A549 (cell line): ENCODE measurements at regions not wholly inside any gene's neighbourhood (a gene's known extent, or its start where the extent isn't known, plus 50 kb on each side); places are given as distances from the start of the nearest gene placed in this dataset.
A peak's percentile ranks its signal among the peaks of the same experiment; 100 is the strongest.

Experiments
- ATAC-seq, 2 experiments: fragments of 200-7000 bp in 1 of 2; fragments of >200 bp in 1 of 2; cut with Nextera tagmentation in 1 of 2; cut with Tn5 transposase in 1 of 2; 3 replicates each; pipeline versions ENCODE4 v1.8.0 to v1.9.1; 2018 to 2020; ENCODE audit warnings: mild to moderate bottlenecking in 1 of 2, moderate library complexity in 1 of 2
- CTCF ChIA-PET: fragments of 300-600 bp; sonication (Branson Sonifier 250); formaldehyde crosslinking; extraction: SDS; loops from one replicate; lab custom pipeline; 2021; ENCODE audit warnings: antibody characterized with exemption, inconsistent platforms; lab: Yijun Ruan, JAX
- POLR2A ChIA-PET: fragments of 350-600 bp; formaldehyde crosslinking; extraction: SDS; loops from one replicate; lab custom pipeline; 2021; ENCODE audit warnings: antibody characterized with exemption, inconsistent platforms; lab: Yijun Ruan, JAX
- DNase-seq, 2 experiments: peaks; one replicate each; pipeline versions ENCODE4 v3.0.0 to v3.0.0-alpha.2; 2011 to 2016; ENCODE audit warnings: low read depth in 1 of 2, low spot score in 1 of 2
- FAIRE-seq: peaks from 2 replicates; lab custom pipeline; 2011; peaks lifted over from hg19 to GRCh38; lab: Jason Lieb, UNC
- H3K27ac ChIP-seq, 2 experiments: fragments of >200 bp; sonication (Bioruptor Twin); formaldehyde crosslinking; 3 replicates each; pipeline ENCODE4 v1.5.1; 2016 to 2017
- H3K4me1 ChIP-seq: fragments of >200 bp; sonication (Bioruptor Twin); formaldehyde crosslinking; 3 replicates; pipeline ENCODE4 v1.6.1; 2016
- H3K4me2 ChIP-seq: fragments of >200 bp; sonication (Bioruptor Twin); formaldehyde crosslinking; 3 replicates; pipeline ENCODE4 v1.6.1; 2016
- H3K4me3 ChIP-seq: fragments of >200 bp; sonication (Bioruptor Twin); formaldehyde crosslinking; 3 replicates; pipeline ENCODE4 v1.5.1; 2016
- H3K9me3 ChIP-seq: fragments of >200 bp; sonication (Bioruptor Twin); formaldehyde crosslinking; 3 replicates; pipeline ENCODE4 v1.6.1; 2016
- CBX2 ChIP-seq: fragments of 200-600 bp; sonication (generic); IDR thresholded peaks from 2 replicates; pipeline ENCODE4 v1.6.1; 2016; ENCODE audit warnings: low read depth, mild to moderate bottlenecking, borderline replicate concordance
- CEBPB ChIP-seq, 2 experiments: fragments of >200 bp in 1 of 2; sonication (Bioruptor Twin) in 1 of 2; formaldehyde crosslinking in 1 of 2; IDR thresholded peaks; 2 replicates each; pipeline ENCODE4 v1.6.1; 2012 to 2016
- CHD4 ChIP-seq: fragments of 200-600 bp; sonication (generic); IDR thresholded peaks from 2 replicates; pipeline ENCODE4 v1.6.1; 2016; ENCODE audit warnings: antibody characterized with exemption, mild to moderate bottlenecking, borderline replicate concordance
- EP300 ChIP-seq, 2 experiments: fragments of >200 bp; sonication (Bioruptor Twin); formaldehyde crosslinking; IDR thresholded peaks; 2 replicates in 1 of 2; 3 replicates in 1 of 2; pipeline ENCODE4 v1.6.1; 2016 to 2017
- ESRRA ChIP-seq: fragments of 150-350 bp; IDR thresholded peaks from 2 replicates; pipeline ENCODE4 v1.6.1; 2014; ENCODE audit warnings: mild to moderate bottlenecking, low read length, borderline replicate concordance
- FOSB ChIP-seq: fragments of 250-450 bp; sonication (Bioruptor Pico); IDR thresholded peaks from 2 replicates; pipeline ENCODE4 v1.5.0; 2020; ENCODE audit warnings: mild to moderate bottlenecking, moderate library complexity
- FOSL2 ChIP-seq, 2 experiments: fragments of 450-650 bp in 1 of 2; fragments of >200 bp in 1 of 2; sonication (Bioruptor Twin) in 1 of 2; formaldehyde crosslinking; IDR thresholded peaks; 2 replicates each; pipeline versions ENCODE4 v1.5.0 to v1.6.1; 2016 to 2020; ENCODE audit warnings: mild to moderate bottlenecking in 1 of 2, moderate library complexity in 1 of 2
- HES2 ChIP-seq: fragments of >200 bp; sonication (Bioruptor Twin); formaldehyde crosslinking; IDR thresholded peaks from 2 replicates; pipeline ENCODE4 v1.6.1; 2016
- HEYL ChIP-seq: fragments of 250-450 bp; sonication (Bioruptor Pico); IDR thresholded peaks from 2 replicates; pipeline ENCODE4 v1.8.0; 2021; ENCODE audit warnings: mild to moderate bottlenecking, moderate library complexity
- HOXA7 ChIP-seq: fragments of 250-450 bp; sonication (Bioruptor Pico); IDR thresholded peaks from 2 replicates; pipeline ENCODE4 v1.5.0; 2020; ENCODE audit warnings: mild to moderate bottlenecking, moderate library complexity
- HOXB13 ChIP-seq: fragments of 250-450 bp; sonication (Bioruptor Pico); IDR thresholded peaks from 2 replicates; pipeline ENCODE4 v1.5.0; 2020; ENCODE audit warnings: low read depth, mild to moderate bottlenecking, moderate library complexity
- JUNB ChIP-seq: fragments of >200 bp; sonication (Bioruptor Twin); formaldehyde crosslinking; IDR thresholded peaks from 2 replicates; pipeline ENCODE4 v1.6.1; 2016
- KDM1A ChIP-seq: fragments of 200-600 bp; sonication (generic); IDR thresholded peaks from 2 replicates; pipeline ENCODE4 v1.6.1; 2016; ENCODE audit warnings: low read depth, mild to moderate bottlenecking
- MAFK ChIP-seq: fragments of 450-650 bp; IDR thresholded peaks from 2 replicates; pipeline ENCODE4 v1.6.1; 2014; ENCODE audit not compliant: partially characterized antibody
- MYC ChIP-seq: IDR thresholded peaks from 2 replicates; pipeline ENCODE4 v1.6.1; 2012; ENCODE audit warnings: mild to moderate bottlenecking, inconsistent platforms, low read length, improper control_type of control experiment, borderline replicate concordance
- RAD21 ChIP-seq, 2 experiments: fragments of >200 bp in 1 of 2; sonication (Bioruptor Twin) in 1 of 2; formaldehyde crosslinking in 1 of 2; IDR thresholded peaks in 1 of 2; conservative IDR thresholded peaks in 1 of 2; 2 replicates in 1 of 2; 3 replicates in 1 of 2; pipeline ENCODE4 v1.6.1; 2012 to 2018; ENCODE audit warnings: inconsistent platforms in 1 of 2
- RARB ChIP-seq: fragments of 250-450 bp; sonication (Bioruptor Pico); IDR thresholded peaks from 2 replicates; pipeline ENCODE4 v1.8.0; 2021; ENCODE audit warnings: mild to moderate bottlenecking, moderate library complexity
- RCOR1 ChIP-seq: fragments of 150-350 bp; IDR thresholded peaks from 2 replicates; pipeline ENCODE4 v1.6.1; 2014; ENCODE audit warnings: antibody characterized with exemption, low read length, low read depth
- RFX5 ChIP-seq: fragments of 450-650 bp; IDR thresholded peaks from 2 replicates; pipeline ENCODE4 v1.7.1; 2014; ENCODE audit warnings: antibody characterized with exemption, mild to moderate bottlenecking, moderate library complexity
- TP53 ChIP-seq: fragments of 250-450 bp; sonication (Bioruptor Pico); IDR thresholded peaks from 2 replicates; pipeline ENCODE4 v1.5.0; 2021; ENCODE audit warnings: mild to moderate bottlenecking, moderate library complexity
- ZC3H11A ChIP-seq: fragments of 450-650 bp; IDR thresholded peaks from 2 replicates; pipeline ENCODE4 v1.6.1; 2014; ENCODE audit warnings: antibody characterized with exemption, mild to moderate bottlenecking
- ZSCAN20 ChIP-seq: fragments of 250-450 bp; sonication (Bioruptor Pico); IDR thresholded peaks from 2 replicates; pipeline ENCODE4 v1.8.0; 2022; ENCODE audit warnings: mild to moderate bottlenecking, moderate library complexity
- WGBS: methylation state at CpG from one replicate; pipeline ENCODE4 v1.1.6; 2017; ENCODE audit errors: missing lambda C conversion rate; 5-methylcytosine and 5-hydroxymethylcytosine counted together
- TF ChIP-seq, protein P1 (sequence below): fragments of 450-650 bp; IDR thresholded peaks from 2 replicates; pipeline ENCODE4 v1.6.1; 2014; ENCODE audit warnings: antibody characterized with exemption

DNA sequence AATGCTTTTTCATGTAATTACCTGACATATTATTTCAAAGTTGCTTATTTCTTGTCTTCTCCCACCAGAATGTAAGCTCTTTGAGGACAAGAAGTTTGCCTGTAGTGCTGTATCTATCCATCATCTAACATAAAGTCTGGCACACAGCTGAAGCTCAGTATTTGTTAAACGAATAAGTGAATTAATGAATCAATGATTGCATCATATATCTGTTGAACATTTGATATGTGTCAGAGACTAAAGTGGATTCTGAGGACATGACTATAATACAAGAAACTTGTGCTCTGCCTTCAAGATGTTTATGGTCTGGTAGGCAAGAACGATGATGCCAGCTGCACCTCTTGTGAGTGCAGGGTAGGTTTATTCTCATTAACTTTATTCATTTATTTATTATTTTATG, 115.4 kb upstream of the SCAF11 start:
- Histone ChIP-seq H3K9me3 (no peaks in the 10 kb centered on the region), H3K27ac (no peak overlapping the region), H3K4me1 (peaks cover 12% of the 10 kb centered on the region; the same call in 2 of the 3 replicates), H3K4me3 (no peak overlapping the region), H3K4me2 (no peak overlapping the region)
- DNase-seq (no peak), ATAC-seq (no peak), FAIRE-seq (no peak)
- WGBS, result 52% methylated on average over 2 of the region's 2 CpGs
- TF ChIP-seq EP300 (IDR thresholded peaks at IDR 0.05) (no peak), CBX2 (no peak)
- CTCF ChIA-PET, result interaction anchor here (0.7 kb wide), 1 partner anchor 1157 kb away, joined by 3 read pairs; no protein-coding TSS in a partner anchor
- POLR2A ChIA-PET, result no interaction called here

DNA sequence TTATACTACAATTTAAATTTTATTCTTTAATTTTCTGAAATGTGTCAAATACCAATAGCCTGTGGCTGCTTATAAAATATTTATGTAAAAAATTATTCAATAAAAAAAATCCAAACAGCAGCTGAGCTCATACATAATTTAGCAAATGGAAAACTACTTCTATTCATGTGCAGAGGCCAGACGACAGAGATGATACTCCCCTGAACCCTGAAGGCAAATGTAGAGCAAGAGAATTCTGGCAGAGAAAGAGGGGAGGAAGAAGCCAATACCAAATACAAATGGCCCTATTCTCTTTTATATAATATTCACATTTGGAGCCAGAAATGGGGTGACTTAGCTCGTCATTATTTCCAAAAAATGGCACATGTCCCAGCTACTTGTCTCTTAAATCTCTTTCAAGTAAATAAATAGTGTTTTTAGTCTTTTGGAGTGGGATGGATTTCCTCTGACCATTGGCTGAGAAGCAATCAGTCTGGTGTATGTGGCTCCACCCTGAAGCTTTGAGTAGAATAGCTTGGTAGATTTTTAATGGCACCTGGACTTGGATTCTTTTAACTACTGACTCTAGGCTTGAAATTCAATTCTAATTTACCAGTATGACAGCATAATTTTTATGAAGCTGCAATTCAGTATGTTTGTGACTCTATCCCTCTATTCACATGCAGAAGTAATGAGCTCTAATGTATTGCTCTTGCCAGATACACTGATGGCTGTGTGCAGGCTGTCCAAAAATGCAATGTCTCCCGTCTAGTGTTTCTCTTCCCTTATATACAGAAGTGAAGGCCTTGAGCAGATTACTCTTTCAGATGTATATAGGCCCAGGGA, 113.4 kb upstream of the SCAF11 start:
- TF ChIP-seq ZC3H11A, result no peak
- TF ChIP-seq ESRRA, result no peak
- TF ChIP-seq FOSB, result no peak
- no peak for TF ChIP-seq MAFK
- no peak for TF ChIP-seq ZSCAN20
- no peak for TF ChIP-seq HOXA7 (CRISPR knock-in tag)
- no peak for TF ChIP-seq HES2
- no peak for TF ChIP-seq RAD21 (conservative IDR thresholded peaks at IDR 0.05 in 1 of 2, IDR thresholded peaks at IDR 0.05 in 1 of 2)
- TF ChIP-seq HOXB13 (CRISPR knock-in tag), result no peak
- TF ChIP-seq TP53 (CRISPR knock-in tag), result no peak
- TF ChIP-seq HEYL (CRISPR knock-in tag), result no peak
- no peak for TF ChIP-seq CHD4
- TF ChIP-seq JUNB, result no peak
- no peak for TF ChIP-seq RCOR1
- no peak for TF ChIP-seq KDM1A
- no peak for TF ChIP-seq RFX5
- TF ChIP-seq, protein P1, sequence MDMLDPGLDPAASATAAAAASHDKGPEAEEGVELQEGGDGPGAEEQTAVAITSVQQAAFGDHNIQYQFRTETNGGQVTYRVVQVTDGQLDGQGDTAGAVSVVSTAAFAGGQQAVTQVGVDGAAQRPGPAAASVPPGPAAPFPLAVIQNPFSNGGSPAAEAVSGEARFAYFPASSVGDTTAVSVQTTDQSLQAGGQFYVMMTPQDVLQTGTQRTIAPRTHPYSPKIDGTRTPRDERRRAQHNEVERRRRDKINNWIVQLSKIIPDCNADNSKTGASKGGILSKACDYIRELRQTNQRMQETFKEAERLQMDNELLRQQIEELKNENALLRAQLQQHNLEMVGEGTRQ, result no peak
- no peak for TF ChIP-seq CEBPB (IDR thresholded peaks at IDR 0.05)
- DNase-seq (no peak), FAIRE-seq (no peak), ATAC-seq (no peak)
- Histone ChIP-seq H3K4me1 (peaks cover 15% of the 10 kb centered on the region; the same call in 2 of the 3 replicates), H3K4me3 (no peak overlapping the region), H3K9me3 (no peaks in the 10 kb centered on the region), H3K27ac (no peak overlapping the region), H3K4me2 (no peak overlapping the region)
- ChIA-PET POLR2A (interaction anchor here (0.6 to 1.0 kb wide), 2 partner anchors 113 to 404 kb away, joined by 3 read pairs; no protein-coding TSS in a partner anchor), CTCF (interaction anchor here (1.0 to 2.1 kb wide), 3 partner anchors 21 to 917 kb away, joined by 4 to 6 read pairs (median 6); no protein-coding TSS in a partner anchor)
- WGBS, result 56% methylated on average over 3 of the region's 3 CpGs

GRCh38 chr12:46101485-46101869, 111.1 kb upstream of the SCAF11 start:
- Histone ChIP-seq H3K9me3 (no peaks in the 10 kb centered on the region), H3K27ac (peak overlapping the region in 1 of 2 experiments; percentile 71; a peak in 3 of 6 replicates), H3K4me2 (peak overlapping the region; percentile 49), H3K4me1 (peaks cover 15% of the 10 kb centered on the region; the same call in 2 of the 3 replicates), H3K4me3 (no peak overlapping the region)
- ChIA-PET CTCF (no interaction called here), POLR2A (no interaction called here)
- DNase-seq (peak; percentile 27 to 48), ATAC-seq (peak; percentile 69 to 77; a peak in 5 of 6 replicates), FAIRE-seq (no peak)
- 0 out of 2 replicates have a peak, but pooled peaks have one; percentile 16 for TF ChIP-seq FOSL2 (IDR thresholded peaks at IDR 0.05)
- no peak; the same call in 1 of the 2 replicates for TF ChIP-seq FOSL2 (CRISPR knock-in tag; IDR thresholded peaks at IDR 0.05)
- no peak for TF ChIP-seq MYC
- TF ChIP-seq RARB (CRISPR knock-in tag), result no peak
- WGBS, result 29% methylated on average over 4 of the region's 4 CpGs
